Medulla oblongata (tissue), 1 donor: ENCODE measurements at regions not wholly inside any gene's neighbourhood (a gene's known extent, or its start where the extent isn't known, plus 50 kb on each side); places are given as distances from the start of the nearest gene placed in this dataset.
A peak's percentile ranks its signal among the peaks of the same experiment; 100 is the strongest.
"Not testable (repeated sequence)": the region's sequence is repeated elsewhere in the genome, so short reads cannot be mapped to it uniquely, and the experiment has no call there.

ENCODE experiments used
- DNase-seq: peaks from one replicate; pipeline ENCODE4 v3.0.0-alpha.2; 2015; ENCODE audit errors: extremely low spot score

GRCh38 chr2:236895497-236895896 lies 190.2 kb upstream of the COPS8 start:
- no peak for DNase-seq

GRCh38 chr2:236896688-236897087 lies 189.0 kb upstream of the COPS8 start:
- DNase-seq = no peak

GRCh38 chr2:236899146-236899545 lies 186.5 kb upstream of the COPS8 start:
- DNase-seq = no peak

GRCh38 chr2:236899950-236900640 lies 185.6 kb upstream of the COPS8 start:
- no peak for DNase-seq

GRCh38 chr2:236901956-236902355 lies 183.7 kb upstream of the COPS8 start:
- no peak for DNase-seq

- DNase-seq = peak; percentile 27
Observed at GRCh38 chr2:236903978-236904377, 181.7 kb upstream of the COPS8 start.

GRCh38 chr2:236904389-236905263 lies 181.1 kb upstream of the COPS8 start:
- DNase-seq = peak; percentile 71

GRCh38 chr2:236905976-236906375 lies 179.7 kb upstream of the COPS8 start:
- DNase-seq = no peak

GRCh38 chr2:236908439-236909192 lies 177.1 kb upstream of the COPS8 start:
- DNase-seq = no peak

GRCh38 chr2:236909193-236909504 lies 176.5 kb upstream of the COPS8 start:
- no peak for DNase-seq

- no peak for DNase-seq
Observed at GRCh38 chr2:236909802-236910201, 175.9 kb upstream of the COPS8 start.

GRCh38 chr2:236910781-236911495 lies 174.8 kb upstream of the COPS8 start:
- DNase-seq = no peak

- no peak for DNase-seq
Observed at GRCh38 chr2:236912326-236913120, 173.2 kb upstream of the COPS8 start.

- peak; percentile 57 for DNase-seq
Observed at GRCh38 chr2:236915186-236915585, 170.5 kb upstream of the COPS8 start.

GRCh38 chr2:236915726-236916125 lies 170.0 kb upstream of the COPS8 start:
- peak; percentile 35 for DNase-seq

- peak; percentile 66 for DNase-seq
Observed at GRCh38 chr2:236916181-236916580, 169.5 kb upstream of the COPS8 start.

- no peak for DNase-seq
Observed at GRCh38 chr2:236916651-236917050, 169.0 kb upstream of the COPS8 start.

- DNase-seq = no peak
Observed at GRCh38 chr2:236917164-236917563, 168.5 kb upstream of the COPS8 start.

GRCh38 chr2:236918545-236918944 lies 167.1 kb upstream of the COPS8 start:
- DNase-seq = no peak

GRCh38 chr2:236919209-236919608 lies 166.5 kb upstream of the COPS8 start:
- no peak for DNase-seq

- not testable (repeated sequence) for DNase-seq
Observed at GRCh38 chr2:236919801-236920379, 165.8 kb upstream of the COPS8 start.
